HEK293T (cell line): ENCODE measurements at regions not wholly inside any gene's neighbourhood (a gene's known extent, or its start where the extent isn't known, plus 50 kb on each side); places are given as distances from the start of the nearest gene placed in this dataset.

Source experiments
- BHLHE40 ChIP-seq: fragments of 450-650 bp; IDR thresholded peaks from 2 replicates; pipeline ENCODE4 v1.6.1; 2016; ENCODE audit warnings: mild to moderate bottlenecking, moderate library complexity, borderline replicate concordance
- ELF4 ChIP-seq: fragments of 450-650 bp; IDR thresholded peaks from 2 replicates; pipeline ENCODE4 v1.6.1; 2017; ENCODE audit warnings: antibody characterized with exemption
- HDGF ChIP-seq: fragments of 450-650 bp; IDR thresholded peaks from 2 replicates; pipeline ENCODE4 v1.6.1; 2017; ENCODE audit warnings: antibody characterized with exemption, borderline replicate concordance
- L3MBTL2 ChIP-seq: fragments of 450-650 bp; conservative IDR thresholded peaks from 2 replicates; pipeline ENCODE4 v1.6.1; 2016; ENCODE audit warnings: mild to moderate bottlenecking
- SP1 ChIP-seq: fragments of 450-650 bp; IDR thresholded peaks from 2 replicates; pipeline ENCODE4 v1.6.1; 2017
- SUZ12 ChIP-seq: fragments of 450-650 bp; IDR thresholded peaks from 2 replicates; pipeline ENCODE4 v1.6.1; 2016; ENCODE audit warnings: mild to moderate bottlenecking

GRCh38 chr12:66733321-66733720 is 54.4 kb upstream of the GRIP1 start:
- TF ChIP-seq ELF4 (no peak), SP1 (no peak), HDGF (no peak), SUZ12 (no peak), BHLHE40 (no peak), L3MBTL2 (no peak)
